H1 (cell line): ENCODE measurements at regions not wholly inside any gene's neighbourhood (a gene's known extent, or its start where the extent isn't known, plus 50 kb on each side); places are given as distances from the start of the nearest gene placed in this dataset.

ENCODE experiments used
- PHF8 ChIP-seq: fragments of 200-600 bp; sonication (generic); conservative IDR thresholded peaks from 2 replicates; pipeline ENCODE4 v1.7.1; 2012; ENCODE audit warnings: low read depth, mild to moderate bottlenecking, inconsistent platforms, low read length, moderate library complexity
- RXRA ChIP-seq: IDR thresholded peaks from 2 replicates; pipeline ENCODE4 v1.6.1; 2011; ENCODE audit warnings: low read depth, mild to moderate bottlenecking, low read length, moderate library complexity; ENCODE audit not compliant: insufficient read depth
- SIRT6 ChIP-seq: IDR thresholded peaks from one replicate; pipeline ENCODE4 v1.7.1; 2012; ENCODE audit warnings: low read length, inconsistent platforms
- TEAD4 ChIP-seq: IDR thresholded peaks from 2 replicates; pipeline ENCODE4 v1.6.1; 2012; ENCODE audit warnings: low read depth, low read length, inconsistent platforms, mixed read lengths

DNA sequence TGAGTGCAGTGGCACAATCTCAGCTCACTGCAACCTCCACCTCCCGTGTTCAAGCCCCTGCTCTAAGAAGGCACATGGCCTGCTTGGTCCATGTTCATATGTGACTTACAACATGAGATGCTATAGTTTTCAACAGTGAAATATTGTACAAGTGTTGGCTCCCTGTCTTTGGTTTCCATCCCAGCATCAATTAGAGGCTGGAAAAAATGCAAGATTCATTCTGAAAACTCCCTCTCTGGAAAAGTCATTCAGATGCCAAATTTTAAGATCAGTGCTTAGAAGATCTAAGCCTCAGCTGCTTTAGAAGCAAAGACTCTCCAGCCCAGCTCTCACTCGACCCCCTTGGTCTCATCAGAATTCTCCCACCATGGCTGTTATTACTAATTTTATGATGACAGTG is 398.9 kb downstream of the KIF16B start (continued):
- no peak for TF ChIP-seq SIRT6
- TF ChIP-seq PHF8 = no peak
- TF ChIP-seq RXRA = no peak
- TF ChIP-seq TEAD4 = no peak
- TF ChIP-seq, all 59 proteins: peak for 0
